Epithelial cell of prostate (primary cell): ENCODE measurements at regions not wholly inside any gene's neighbourhood (a gene's known extent, or its start where the extent isn't known, plus 50 kb on each side); places are given as distances from the start of the nearest gene placed in this dataset.
"Not testable (repeated sequence)": the region's sequence is repeated elsewhere in the genome, so short reads cannot be mapped to it uniquely, and the experiment has no call there.

Experiments used
- DNase-seq: peaks from one replicate; pipeline ENCODE4 v3.0.0-alpha.2; 2011; ENCODE audit warnings: low read depth, low spot score
- H3K27ac ChIP-seq: fragments of 450-650 bp; 2 replicates; pipeline ENCODE4 v1.5.1; 2017; ENCODE audit warnings: mild to moderate bottlenecking

DNA sequence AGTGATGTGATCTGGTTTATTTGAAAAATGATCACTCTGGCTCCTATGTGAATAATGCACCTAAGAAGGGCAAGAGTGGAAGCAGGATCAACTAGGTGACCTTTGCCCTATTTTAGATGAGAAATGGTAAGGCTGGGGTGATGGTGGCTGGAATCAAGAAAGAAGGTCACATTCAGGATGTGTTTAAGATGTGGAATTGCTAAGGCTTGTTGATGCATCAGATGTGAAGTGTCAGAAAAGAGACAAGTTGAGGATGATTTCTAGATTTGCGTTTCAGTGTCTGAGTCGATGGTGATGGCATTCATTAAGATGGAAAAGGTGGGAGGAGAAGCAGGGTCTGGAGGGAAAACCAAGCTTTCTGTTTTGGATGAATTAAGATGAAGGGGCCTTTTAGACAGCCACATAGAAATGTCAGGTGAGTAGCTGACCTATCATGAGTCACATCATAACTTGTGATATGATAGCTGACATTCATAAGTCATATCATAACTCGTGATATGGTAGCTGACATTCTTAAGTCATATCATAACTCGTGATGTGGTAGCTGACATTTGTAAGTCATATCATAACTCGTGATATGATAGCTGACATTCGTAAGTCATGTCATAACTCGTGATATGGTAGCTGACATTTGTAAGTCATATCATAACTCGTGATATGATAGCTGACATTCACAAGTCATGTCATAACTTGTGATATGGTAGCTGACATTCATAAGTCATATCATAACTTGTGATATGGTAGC, 101.2 kb upstream of the SEC11C start:
- no peak overlapping the region for H3K27ac ChIP-seq
- DNase-seq, result no peak

DNA sequence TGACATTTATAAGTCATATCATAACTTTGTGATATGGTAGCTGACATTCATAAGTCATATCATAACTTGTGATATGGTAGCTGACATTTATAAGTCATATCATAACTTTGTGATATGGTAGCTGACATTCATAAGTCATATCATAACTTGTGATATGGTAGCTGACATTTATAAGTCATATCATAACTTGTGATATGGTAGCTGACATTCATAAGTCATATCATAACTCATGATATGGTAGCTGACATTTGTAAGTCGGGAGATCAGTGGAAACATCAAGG, 100.7 kb upstream of the SEC11C start:
- not testable (repeated sequence) for DNase-seq, H3K27ac ChIP-seq

GRCh38 chr18:59039449-59039848, 100.2 kb upstream of the SEC11C start:
- DNase-seq, result no peak
- H3K27ac ChIP-seq, result no peak overlapping the region

- H3K27ac ChIP-seq, result peak overlapping the region; percentile 16
- DNase-seq, result no peak
These were observed 98.9 kb upstream of the SEC11C start for GRCh38 chr18:59040770-59041148.

DNA sequence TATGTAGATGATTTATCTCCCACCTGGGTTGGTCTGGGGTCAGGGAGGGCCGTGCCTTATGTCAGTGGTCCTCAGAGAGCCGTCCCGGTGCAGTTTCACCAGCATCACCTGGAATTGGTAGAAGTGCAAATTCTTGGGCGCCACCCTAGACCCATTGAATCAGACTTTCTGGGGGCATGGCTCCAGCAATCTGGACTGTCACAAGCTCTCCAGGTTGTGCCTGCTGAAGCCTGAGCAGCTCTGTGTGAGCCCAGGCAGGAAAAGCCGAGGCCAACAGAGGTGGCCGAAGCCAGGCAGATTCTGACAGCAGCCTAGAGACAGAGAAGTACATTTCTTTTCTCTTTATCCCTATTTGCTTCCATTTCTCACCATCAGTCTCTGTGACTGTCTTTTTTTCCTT, 98.4 kb upstream of the SEC11C start:
- no peak overlapping the region for H3K27ac ChIP-seq
- no peak for DNase-seq

GRCh38 chr18:59041819-59042815, 97.6 kb upstream of the SEC11C start:
- no peak overlapping the region for H3K27ac ChIP-seq

GRCh38 chr18:59044855-59045254, 94.8 kb upstream of the SEC11C start:
- DNase-seq, result no peak
- no peak overlapping the region for H3K27ac ChIP-seq

More at GRCh38 chr18:59041819-59042815, 97.6 kb upstream of the SEC11C start:
- DNase-seq, result no peak

DNA sequence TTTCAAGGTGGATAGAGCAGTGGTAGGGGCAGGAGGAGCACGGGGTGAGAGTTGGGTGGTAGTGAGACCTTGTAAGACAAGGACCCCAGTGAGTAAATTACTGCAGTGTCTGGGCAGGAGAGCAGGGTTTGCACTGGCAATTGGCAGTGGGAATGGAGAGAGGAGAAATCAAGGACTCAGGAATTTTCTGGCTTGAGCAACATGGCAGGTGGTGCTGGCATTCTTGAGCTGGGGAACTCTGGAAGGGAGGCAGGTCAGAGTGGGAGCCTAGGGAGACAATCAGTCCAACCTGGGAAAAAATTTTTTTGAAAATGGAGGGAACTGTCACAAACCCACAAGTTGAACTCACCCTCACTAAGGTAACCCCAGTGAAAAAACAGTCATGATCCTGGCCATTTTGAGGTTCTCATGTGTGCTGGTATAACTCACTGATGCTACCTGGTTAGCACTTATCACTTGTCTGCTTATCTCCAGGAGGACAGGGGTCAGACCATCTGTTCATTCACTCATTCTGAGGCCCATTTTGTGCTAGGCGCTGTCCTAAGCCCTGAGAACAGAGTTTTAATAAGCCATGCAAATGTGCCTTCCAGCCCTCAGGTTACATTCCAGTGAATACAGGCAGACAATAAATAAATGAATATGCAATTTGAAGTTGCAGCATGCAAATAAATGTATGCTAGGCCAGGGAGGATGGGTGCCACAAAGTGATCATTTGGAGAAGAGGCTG, 92.2 kb upstream of the SEC11C start:
- H3K27ac ChIP-seq, result no peak overlapping the region
- no peak for DNase-seq

DNA sequence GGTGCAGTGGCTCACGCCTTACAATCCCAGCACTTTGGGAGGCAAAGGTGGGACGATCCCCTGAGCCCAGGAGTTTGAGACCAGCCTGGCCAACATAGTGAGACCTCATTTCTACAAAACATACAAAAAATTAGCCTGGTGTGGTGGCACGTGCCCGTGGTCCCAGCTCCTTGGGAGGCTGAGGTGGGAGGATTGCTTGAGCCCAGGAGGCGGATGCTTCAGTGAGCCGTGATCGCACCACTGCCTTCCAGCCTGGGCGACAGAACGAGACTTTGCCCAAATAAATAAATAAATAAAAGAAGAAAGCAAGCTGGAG, 91.7 kb upstream of the SEC11C start:
- no peak for DNase-seq
- no peak overlapping the region for H3K27ac ChIP-seq

GRCh38 chr18:59048378-59048777, 91.3 kb upstream of the SEC11C start:
- no peak for DNase-seq
- H3K27ac ChIP-seq, result no peak overlapping the region

GRCh38 chr18:59049721-59050660, 89.7 kb upstream of the SEC11C start:
- no peak overlapping the region for H3K27ac ChIP-seq
- no peak for DNase-seq

DNA sequence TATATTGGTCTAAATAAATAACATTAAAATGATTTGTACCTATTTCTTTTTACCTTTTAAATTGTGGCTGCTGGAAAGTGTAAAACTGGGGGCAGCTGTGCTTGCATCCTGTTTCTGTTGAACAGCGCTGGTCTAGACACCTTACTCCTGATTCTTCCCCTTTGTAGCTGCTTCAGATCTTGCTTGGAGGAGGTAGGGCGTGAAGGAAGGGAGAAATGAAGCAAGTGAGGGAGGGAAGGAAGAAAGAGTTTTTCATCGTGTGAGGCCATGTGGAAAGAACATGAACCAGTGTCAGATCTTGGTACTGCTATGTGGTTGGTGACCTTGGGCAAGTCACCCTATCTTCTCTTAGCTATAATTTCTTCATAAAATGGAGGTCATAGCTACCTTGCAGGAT, 89.0 kb upstream of the SEC11C start:
- no peak overlapping the region for H3K27ac ChIP-seq
- no peak for DNase-seq

DNA sequence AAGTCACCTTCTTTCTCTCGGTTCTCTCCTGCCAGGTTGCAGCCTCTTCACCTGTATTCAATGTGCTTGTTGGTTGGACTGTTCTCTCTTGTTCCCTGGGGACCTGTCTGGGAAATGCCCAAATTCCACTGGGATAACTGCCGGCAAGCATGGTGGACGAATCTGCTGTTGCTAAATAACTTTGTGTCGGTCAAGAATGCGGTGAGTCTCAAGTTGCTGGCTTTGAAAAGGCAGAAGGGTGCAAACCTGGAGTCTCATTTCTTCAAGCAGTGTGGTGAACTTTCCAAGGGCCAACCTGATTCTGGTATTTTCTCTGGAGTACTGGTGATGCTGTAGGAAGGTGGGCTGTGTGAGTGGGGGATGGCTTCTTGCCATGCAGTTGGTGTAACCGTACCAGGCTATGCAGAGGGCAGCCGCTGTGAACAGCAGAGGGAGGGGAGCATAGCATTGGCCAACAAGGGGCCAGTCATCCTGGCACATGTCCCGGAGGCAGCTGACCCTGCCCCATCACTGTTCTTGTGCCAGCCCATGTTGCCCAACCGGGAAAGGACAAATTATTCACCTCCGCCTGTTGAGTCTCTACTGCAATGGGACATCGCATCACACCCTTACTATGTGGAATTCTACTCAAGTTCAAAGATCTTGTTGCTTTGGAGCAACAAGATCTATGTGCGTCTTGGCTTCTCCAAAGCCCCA, 88.1 kb upstream of the SEC11C start:
- no peak overlapping the region for H3K27ac ChIP-seq
- no peak for DNase-seq

DNA sequence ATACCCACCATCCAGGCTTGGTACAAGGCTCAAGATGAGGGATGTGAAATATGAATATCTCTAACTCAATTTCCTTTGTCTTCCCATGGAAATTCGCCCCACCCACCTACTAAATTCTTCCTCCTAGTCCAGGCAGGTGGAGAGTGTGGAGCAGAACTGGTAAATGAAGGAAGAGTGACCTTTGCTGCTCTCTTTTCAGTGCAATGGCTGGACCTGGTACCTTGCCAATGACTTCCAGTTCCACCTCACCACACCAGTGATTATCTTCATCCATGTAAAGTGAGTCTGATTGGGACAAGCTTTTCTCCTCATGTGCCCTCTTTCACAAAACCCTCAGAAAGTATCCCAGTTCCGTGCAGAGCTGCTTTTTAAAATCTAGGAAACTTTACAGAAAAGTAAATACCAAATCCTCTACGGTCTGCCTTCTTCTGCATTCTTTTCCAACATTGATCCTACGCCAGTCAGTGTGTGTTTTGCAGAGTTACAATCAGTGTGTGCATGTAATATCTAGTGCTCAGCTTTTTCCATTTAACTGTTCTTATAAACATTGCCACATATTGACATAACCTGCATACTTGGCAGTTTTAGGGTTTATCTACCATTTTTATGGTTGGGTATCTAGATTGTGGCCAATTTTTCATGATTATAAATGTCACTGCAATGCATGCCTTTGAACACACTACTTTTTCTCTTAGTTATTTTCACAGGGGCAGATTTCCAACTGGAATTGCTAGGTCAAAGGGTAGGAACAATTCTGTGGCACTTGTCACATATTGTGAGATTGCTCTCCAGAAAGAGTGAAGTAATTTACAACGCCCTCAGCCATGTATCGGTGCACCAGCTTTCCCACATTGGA, 86.5 kb upstream of the SEC11C start:
- H3K27ac ChIP-seq, result no peak overlapping the region
- DNase-seq, result no peak

DNA sequence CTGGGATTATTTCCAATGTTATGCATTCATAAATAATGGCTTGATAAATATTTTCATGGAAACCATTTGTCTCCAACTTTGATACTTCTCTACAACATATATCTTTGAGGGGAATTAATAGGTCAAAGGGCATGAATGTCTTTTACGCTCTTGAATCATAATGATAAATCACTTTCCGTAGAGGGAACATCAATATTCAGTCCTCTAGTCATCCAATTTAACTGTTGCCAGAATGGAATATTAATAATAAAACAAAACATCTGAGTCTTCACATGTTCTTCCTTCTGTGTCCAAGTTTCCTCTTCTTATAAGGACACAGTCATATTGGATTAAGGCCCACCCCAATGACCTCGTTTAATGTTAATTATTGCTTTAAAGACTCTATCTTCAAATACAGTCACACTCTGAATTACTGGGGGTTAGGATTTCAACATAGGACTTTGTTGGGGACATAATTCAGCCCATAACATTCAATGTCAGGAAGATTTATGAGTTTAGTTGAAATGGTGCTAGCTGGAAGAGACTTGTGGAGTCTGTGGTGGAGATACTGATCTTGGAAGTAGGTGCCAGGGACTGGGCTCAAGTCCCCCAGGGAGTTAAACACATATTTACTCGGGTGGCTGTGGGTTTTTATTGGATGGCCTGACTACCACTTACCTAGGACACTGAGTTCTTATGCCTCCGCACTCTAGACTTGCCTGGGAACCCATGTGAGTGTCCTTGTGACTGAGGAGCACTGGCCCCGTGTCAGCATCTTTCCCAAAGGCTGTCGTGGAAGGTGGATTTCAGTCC, 85.0 kb upstream of the SEC11C start:
- no peak for DNase-seq
- H3K27ac ChIP-seq, result no peak overlapping the region

DNA sequence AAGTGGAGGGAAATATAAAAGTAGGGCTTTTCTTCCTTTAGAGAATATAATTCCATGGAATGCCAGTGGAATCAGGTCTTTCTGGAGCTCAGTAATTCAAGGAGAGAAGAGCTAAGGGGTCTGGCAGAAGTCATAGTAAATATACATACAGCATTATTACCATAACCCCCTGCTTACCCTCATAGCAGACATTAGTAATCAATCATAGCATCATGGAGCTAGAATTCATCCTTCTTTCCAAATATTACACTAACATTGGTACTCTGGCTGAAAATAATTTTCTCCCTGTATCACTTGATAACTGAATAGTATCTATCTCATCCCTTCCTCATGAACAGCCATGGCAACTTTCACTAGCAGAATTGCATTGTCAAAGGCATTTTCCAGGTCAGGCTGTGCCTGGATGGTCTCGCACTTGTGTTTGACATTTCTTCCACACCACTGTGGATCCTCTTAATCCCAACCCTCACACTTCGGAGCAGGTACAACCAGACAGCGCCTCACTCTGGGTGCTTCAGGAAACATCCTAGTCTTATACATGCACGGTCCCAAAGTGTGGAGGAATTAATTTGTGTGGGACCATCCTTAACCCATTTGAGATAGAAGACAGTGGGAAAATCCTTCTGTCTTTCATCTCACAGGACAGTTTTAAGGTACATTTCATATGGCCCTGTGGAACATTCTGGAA, 84.2 kb upstream of the SEC11C start:
- no peak for DNase-seq
- no peak overlapping the region for H3K27ac ChIP-seq
